Fibroblast of lung (primary cell): ENCODE measurements at regions not wholly inside any gene's neighbourhood (a gene's known extent, or its start where the extent isn't known, plus 50 kb on each side); places are given as distances from the start of the nearest gene placed in this dataset.

Experiments used
- EZH2 ChIP-seq: IDR thresholded peaks from 2 replicates; pipeline ENCODE4 v1.5.1; 2012; ENCODE audit warnings: low read length, control low read depth, mild to moderate bottlenecking; ENCODE audit errors: missing control alignments
- TF ChIP-seq, protein P1 (sequence below), 2 donors: IDR thresholded peaks in 1 of 2; conservative IDR thresholded peaks in 1 of 2; 1 replicate in 1 of 2; 2 replicates in 1 of 2; pipeline ENCODE4 v1.5.1; 2011 to 2012; ENCODE audit warnings: low read length in 2 of 2, control low read depth in 1 of 2, inconsistent platforms in 1 of 2, low read depth in 1 of 2, mild to moderate bottlenecking in 1 of 2

DNA sequence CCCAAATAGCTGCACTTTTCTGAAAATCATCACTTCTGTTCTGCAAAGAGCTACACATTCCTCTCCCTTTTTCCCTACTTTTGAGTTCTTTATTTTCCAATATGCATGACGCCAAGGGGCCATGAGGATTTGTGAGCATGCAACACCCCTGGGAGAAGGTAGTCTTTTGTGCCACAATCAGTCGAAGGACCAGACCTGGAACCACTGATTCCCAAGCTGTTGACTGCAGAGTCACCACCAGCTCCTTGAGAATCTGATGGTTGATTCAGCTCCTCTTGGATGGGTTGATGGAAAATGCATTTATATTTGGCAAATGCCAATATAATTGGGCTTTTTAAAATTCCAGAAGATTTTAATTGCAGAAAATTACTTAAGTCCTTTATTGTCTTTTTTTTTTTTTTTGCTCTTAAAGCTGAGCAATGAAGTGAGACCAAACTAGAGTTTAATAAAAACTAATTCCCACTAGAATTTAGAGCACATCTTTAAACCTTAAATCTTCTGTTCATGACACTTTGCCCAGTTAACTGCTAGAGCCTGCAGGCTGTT, 554.1 kb downstream of the TNS3 start:
- TF ChIP-seq, protein P1, sequence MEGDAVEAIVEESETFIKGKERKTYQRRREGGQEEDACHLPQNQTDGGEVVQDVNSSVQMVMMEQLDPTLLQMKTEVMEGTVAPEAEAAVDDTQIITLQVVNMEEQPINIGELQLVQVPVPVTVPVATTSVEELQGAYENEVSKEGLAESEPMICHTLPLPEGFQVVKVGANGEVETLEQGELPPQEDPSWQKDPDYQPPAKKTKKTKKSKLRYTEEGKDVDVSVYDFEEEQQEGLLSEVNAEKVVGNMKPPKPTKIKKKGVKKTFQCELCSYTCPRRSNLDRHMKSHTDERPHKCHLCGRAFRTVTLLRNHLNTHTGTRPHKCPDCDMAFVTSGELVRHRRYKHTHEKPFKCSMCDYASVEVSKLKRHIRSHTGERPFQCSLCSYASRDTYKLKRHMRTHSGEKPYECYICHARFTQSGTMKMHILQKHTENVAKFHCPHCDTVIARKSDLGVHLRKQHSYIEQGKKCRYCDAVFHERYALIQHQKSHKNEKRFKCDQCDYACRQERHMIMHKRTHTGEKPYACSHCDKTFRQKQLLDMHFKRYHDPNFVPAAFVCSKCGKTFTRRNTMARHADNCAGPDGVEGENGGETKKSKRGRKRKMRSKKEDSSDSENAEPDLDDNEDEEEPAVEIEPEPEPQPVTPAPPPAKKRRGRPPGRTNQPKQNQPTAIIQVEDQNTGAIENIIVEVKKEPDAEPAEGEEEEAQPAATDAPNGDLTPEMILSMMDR (conservative IDR thresholded peaks at IDR 0.05 in 1 of 2, IDR thresholded peaks at IDR 0.05 in 1 of 2; ENCODE audit: low read depth in 1 of 2, low read length in 2 of 2) = no peak
- no peak for TF ChIP-seq EZH2
